ENCODE measurements at regions not wholly inside any gene's neighbourhood (a gene's known extent, or its start where the extent isn't known, plus 50 kb on each side); places are given as distances from the start of the nearest gene placed in this dataset.

- no peak overlapping the region for H3K27ac Mint-ChIP-seq
Observed at GRCh38 chr5:60036192-60036938, 142.8 kb upstream of the PDE4D start.

More at GRCh38 chr5:60036192-60036938, 142.8 kb upstream of the PDE4D start:
- no peaks in the 10 kb centered on the region for H3K79me1 ChIP-seq (ENCODE audit: insufficient read depth, low read depth, low read length, poor library complexity, severe bottlenecking)
- no peaks in the 10 kb centered on the region for H3K27me3 Mint-ChIP-seq (ENCODE audit: low read depth)
- no peak overlapping the region for H3K23ac ChIP-seq (ENCODE audit: insufficient read length, low read depth, low read length)
- H2BK15ac ChIP-seq (ENCODE audit: low read depth, low read length), result no peak overlapping the region
- H2BK20ac ChIP-seq (ENCODE audit: low read depth, low read length, poor library complexity, severe bottlenecking), result no peak overlapping the region
- H3K4ac ChIP-seq (ENCODE audit: low read depth, low read length), result no peak overlapping the region
- peaks cover 0 to 5% (median 0%) of the 10 kb centered on the region in 3 experiments; a peak in 1 of 7 replicates for H3K36me3 Mint-ChIP-seq (ENCODE audit: insufficient read depth in 1 of 3, low read depth in 3 of 3)
- H3T11ph ChIP-seq (ENCODE audit: low read length), result no peak overlapping the region
- no peak overlapping the region for H3K4me2 ChIP-seq (ENCODE audit: insufficient read depth, insufficient read length, low read length)
- no CpG with 5 or more reads among the region's 6 CpGs for WGBS (ENCODE audit: extremely low coverage, insufficient read length, low lambda C conversion rate)
- no peak overlapping the region for H3K18ac ChIP-seq (ENCODE audit: insufficient read length, low read depth, low read length)
- no peak overlapping the region for H3K4me3 Mint-ChIP-seq
- no peaks in the 10 kb centered on the region for H3K27me3 ChIP-seq (ENCODE audit: insufficient read depth, low read length)
- H3K4me1 Mint-ChIP-seq, result peaks cover under 1 to 15% of the 10 kb centered on the region in 2 experiments
- H3K4me1 ChIP-seq (ENCODE audit: insufficient read depth, low read length), result no peaks in the 10 kb centered on the region; the same call in 1 of the 2 replicates
- TF ChIP-seq CTCF (conservative IDR thresholded peaks at IDR 0.05), result no peak
- H2BK12ac ChIP-seq (ENCODE audit: insufficient read length, low read depth, low read length), result no peak overlapping the region
- H3K79me2 ChIP-seq (ENCODE audit: insufficient read depth, low read length), result no peaks in the 10 kb centered on the region
- H4K20me1 ChIP-seq (ENCODE audit: control insufficient read depth, insufficient read depth, insufficient read length), result no peaks in the 10 kb centered on the region
- H3K23me2 ChIP-seq (ENCODE audit: insufficient read length, low read depth, low read length, poor library complexity, severe bottlenecking), result no peaks in the 10 kb centered on the region
- H3K27ac ChIP-seq (ENCODE audit: insufficient read length, low read depth, low read length), result no peak overlapping the region
- H2AK5ac ChIP-seq (ENCODE audit: insufficient read length, low read length), result no peak overlapping the region
- no peak overlapping the region for H4K5ac ChIP-seq (ENCODE audit: insufficient read length, low read depth, low read length)
- no peak overlapping the region for H2AFZ ChIP-seq (ENCODE audit: low read length)
- H3K9me3 ChIP-seq (ENCODE audit: control insufficient read depth, low read depth, low read length), result no peaks in the 10 kb centered on the region
- H3K56ac ChIP-seq (ENCODE audit: insufficient read length, low read depth, low read length), result no peak overlapping the region
- no peak for DNase-seq
- no peak overlapping the region for H2BK5ac ChIP-seq (ENCODE audit: insufficient read length, low read length)
- no peak overlapping the region; the same call in 1 of the 2 replicates for H3K14ac ChIP-seq (ENCODE audit: insufficient read depth, low read length)
- H3K9me3 Mint-ChIP-seq, result no peaks in the 10 kb centered on the region; a peak in 1 of 5 replicates
- no peak overlapping the region for H4K91ac ChIP-seq (ENCODE audit: insufficient read length, low read depth, low read length)
- H3K9ac ChIP-seq (ENCODE audit: extremely low read depth, insufficient read length, low read length), result no peak overlapping the region
- H2BK120ac ChIP-seq (ENCODE audit: low read depth, low read length, poor library complexity, severe bottlenecking), result no peak overlapping the region
- H4K8ac ChIP-seq (replicated peaks; ENCODE audit: insufficient read length, low read depth, low read length), result no peak overlapping the region

All from H9 (cell line).